HEK293 (cell line): ENCODE measurements at regions not wholly inside any gene's neighbourhood (a gene's known extent, or its start where the extent isn't known, plus 50 kb on each side); places are given as distances from the start of the nearest gene placed in this dataset.

Experiments used
- CTCF ChIA-PET: fragments of 350-600 bp; formaldehyde crosslinking; extraction: SDS; loops from one replicate; lab custom pipeline; 2021; ENCODE audit warnings: antibody characterized with exemption; lab: Yijun Ruan, JAX
- POLR2A ChIA-PET: fragments of 300-600 bp; formaldehyde crosslinking; extraction: SDS; loops from one replicate; lab custom pipeline; 2020; ENCODE audit warnings: antibody characterized with exemption, inconsistent platforms; lab: Yijun Ruan, JAX
- H3K27ac ChIP-seq: fragments of 200-500 bp; sonication (Bioruptor generic); 2 replicates; pipeline ENCODE4 v1.5.1; 2014; ENCODE audit warnings: low read depth, low read length, control low read depth, inconsistent platforms; ENCODE audit errors: extremely low read depth
- H3K36me3 ChIP-seq, 2 experiments: fragments of 200-500 bp in 1 of 2; sonication (Bioruptor generic) in 1 of 2; 1 replicate in 1 of 2; 2 replicates in 1 of 2; pipeline ENCODE4 v1.5.1; 2014 to 2017; ENCODE audit warnings: inconsistent platforms in 2 of 2, low read length in 2 of 2; ENCODE audit not compliant: control insufficient read depth in 2 of 2, insufficient read depth in 1 of 2
- H3K4me1 ChIP-seq: fragments of 200-500 bp; sonication (Bioruptor generic); 2 replicates; pipeline ENCODE4 v1.5.1; 2014; ENCODE audit warnings: mild to moderate bottlenecking, low read length, inconsistent platforms; ENCODE audit not compliant: control insufficient read depth, insufficient read depth
- H3K4me3 ChIP-seq: 2 replicates; pipeline ENCODE4 v1.5.1; 2011; ENCODE audit warnings: low read depth, mild to moderate bottlenecking, control low read depth, low read length, moderate library complexity
- H3K9me3 ChIP-seq: fragments of 200-500 bp; sonication (Bioruptor generic); 2 replicates; pipeline ENCODE4 v1.5.1; 2014; ENCODE audit warnings: low read depth, low read length, inconsistent platforms; ENCODE audit not compliant: control insufficient read depth, insufficient read depth
- BCL11B ChIP-seq: fragments of 450-650 bp; formaldehyde crosslinking; IDR thresholded peaks from 2 replicates; pipeline ENCODE4 v1.5.1; 2016; ENCODE audit warnings: low read depth, missing biosample characterization, missing genetic modification characterization
- SALL2 ChIP-seq: fragments of 450-650 bp; formaldehyde crosslinking; IDR thresholded peaks from 2 replicates; pipeline ENCODE4 v1.5.0; 2017; ENCODE audit warnings: missing biosample characterization, mild to moderate bottlenecking, missing genetic modification characterization, borderline replicate concordance
- SETDB1 ChIP-seq: IDR thresholded peaks from one replicate; pipeline ENCODE4 v1.6.1; 2017; ENCODE audit warnings: mild to moderate bottlenecking, low read length, moderate library complexity, mixed read lengths; ENCODE audit not compliant: insufficient read length
- SP2 ChIP-seq: fragments of 450-650 bp; formaldehyde crosslinking; IDR thresholded peaks from 2 replicates; pipeline ENCODE4 v1.5.1; 2016; ENCODE audit warnings: missing biosample characterization, missing genetic modification characterization
- ZFP69B ChIP-seq: fragments of 450-650 bp; formaldehyde crosslinking; IDR thresholded peaks from 2 replicates; pipeline ENCODE4 v1.5.1; 2016; ENCODE audit warnings: missing biosample characterization, missing genetic modification characterization
- ZNF19 ChIP-seq: fragments of 450-650 bp; formaldehyde crosslinking; IDR thresholded peaks from 2 replicates; pipeline ENCODE4; 2016; ENCODE audit warnings: missing biosample characterization, missing genetic modification characterization, low read depth
- ZNF2 ChIP-seq: fragments of 450-650 bp; formaldehyde crosslinking; IDR thresholded peaks from 2 replicates; pipeline ENCODE4 v1.5.1; 2016; ENCODE audit warnings: missing biosample characterization, missing genetic modification characterization
- ZNF211 ChIP-seq: fragments of 450-650 bp; formaldehyde crosslinking; IDR thresholded peaks from 2 replicates; pipeline ENCODE4 v1.5.1; 2016; ENCODE audit warnings: low read depth, missing biosample characterization, missing genetic modification characterization
- ZNF239 ChIP-seq: fragments of 450-650 bp; formaldehyde crosslinking; IDR thresholded peaks from 2 replicates; pipeline ENCODE4 v1.5.1; 2016; ENCODE audit warnings: missing biosample characterization, missing genetic modification characterization
- ZNF248 ChIP-seq: fragments of 450-650 bp; formaldehyde crosslinking; IDR thresholded peaks from 2 replicates; pipeline ENCODE4 v1.5.1; 2017; ENCODE audit warnings: missing biosample characterization, missing genetic modification characterization
- ZNF274 ChIP-seq, 2 experiments: fragments of 200-500 bp in 1 of 2; fragments of 450-650 bp in 1 of 2; sonication (Bioruptor generic) in 1 of 2; formaldehyde crosslinking in 1 of 2; IDR thresholded peaks; 2 replicates each; pipeline versions ENCODE4 v1.5.1 to v1.6.1; 2014 to 2016; ENCODE audit warnings: borderline replicate concordance in 1 of 2, inconsistent platforms in 1 of 2, low read length in 1 of 2, missing biosample characterization in 1 of 2, missing genetic modification characterization in 1 of 2
- ZNF354C ChIP-seq: fragments of 450-650 bp; formaldehyde crosslinking; IDR thresholded peaks from 2 replicates; pipeline ENCODE4 v1.5.1; 2016; ENCODE audit warnings: missing biosample characterization, missing genetic modification characterization, low read depth, borderline replicate concordance
- ZNF473 ChIP-seq: fragments of 450-650 bp; formaldehyde crosslinking; IDR thresholded peaks from 2 replicates; pipeline ENCODE4 v1.5.1; 2017; ENCODE audit warnings: missing biosample characterization, missing genetic modification characterization
- ZNF514 ChIP-seq: fragments of 450-650 bp; formaldehyde crosslinking; IDR thresholded peaks from 2 replicates; pipeline ENCODE4 v1.5.1; 2016; ENCODE audit warnings: missing biosample characterization, missing genetic modification characterization
- ZNF560 ChIP-seq: fragments of 450-650 bp; formaldehyde crosslinking; IDR thresholded peaks from 2 replicates; pipeline ENCODE4 v1.5.1; 2017; ENCODE audit warnings: missing biosample characterization, missing genetic modification characterization, borderline replicate concordance
- ZNF76 ChIP-seq: fragments of 450-650 bp; formaldehyde crosslinking; IDR thresholded peaks from 2 replicates; pipeline ENCODE4; 2016; ENCODE audit warnings: low read depth, missing biosample characterization, missing genetic modification characterization, borderline replicate concordance
- TF ChIP-seq, protein P1 (sequence below): fragments of 450-650 bp; formaldehyde crosslinking; IDR thresholded peaks from 2 replicates; pipeline ENCODE4 v1.5.1; 2016; ENCODE audit warnings: missing biosample characterization, missing genetic modification characterization, low read depth
- TF ChIP-seq, protein P2 (sequence below): fragments of 450-650 bp; formaldehyde crosslinking; IDR thresholded peaks from 2 replicates; pipeline ENCODE4; 2016; ENCODE audit warnings: missing biosample characterization, missing genetic modification characterization
- TF ChIP-seq, protein P3 (sequence below): fragments of 450-650 bp; IDR thresholded peaks from 2 replicates; pipeline ENCODE4 v1.5.1; 2018; ENCODE audit warnings: missing biosample characterization, mild to moderate bottlenecking, missing genetic modification characterization
- TF ChIP-seq, protein P4 (sequence below): fragments of 450-650 bp; formaldehyde crosslinking; IDR thresholded peaks from 2 replicates; pipeline ENCODE4 v1.5.1; 2017; ENCODE audit warnings: missing biosample characterization, missing genetic modification characterization

DNA sequence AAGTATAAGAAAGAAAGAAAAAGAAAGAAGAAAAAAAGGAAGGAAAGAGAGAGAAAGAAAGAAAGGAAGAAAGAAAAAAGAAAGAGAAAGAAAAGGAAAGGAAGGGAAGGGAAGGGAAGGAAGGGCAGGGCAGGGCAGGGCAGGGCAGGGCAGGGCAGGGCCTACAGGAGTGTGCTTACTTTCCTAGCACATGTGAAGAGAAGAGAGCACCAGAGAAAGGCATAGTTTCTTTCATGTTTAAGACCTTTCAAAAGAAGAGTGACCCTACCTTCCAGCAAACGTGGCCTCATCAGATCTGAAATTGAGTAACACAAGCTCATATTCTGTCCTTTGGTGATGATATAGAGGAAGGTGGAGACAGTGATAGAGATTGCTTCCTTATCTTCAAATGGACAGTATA lies 899.3 kb upstream of the RAG2 start:
- H3K27ac ChIP-seq: no peak overlapping the region
- ChIA-PET CTCF (no interaction called here), POLR2A (no interaction called here)
- no peaks in the 10 kb centered on the region for H3K36me3 ChIP-seq
- H3K4me1 ChIP-seq: no peaks in the 10 kb centered on the region
- H3K4me3 ChIP-seq: no peak overlapping the region
- no peaks in the 10 kb centered on the region for H3K9me3 ChIP-seq
- no peak for TF ChIP-seq ZFP69B
- TF ChIP-seq, protein P1, sequence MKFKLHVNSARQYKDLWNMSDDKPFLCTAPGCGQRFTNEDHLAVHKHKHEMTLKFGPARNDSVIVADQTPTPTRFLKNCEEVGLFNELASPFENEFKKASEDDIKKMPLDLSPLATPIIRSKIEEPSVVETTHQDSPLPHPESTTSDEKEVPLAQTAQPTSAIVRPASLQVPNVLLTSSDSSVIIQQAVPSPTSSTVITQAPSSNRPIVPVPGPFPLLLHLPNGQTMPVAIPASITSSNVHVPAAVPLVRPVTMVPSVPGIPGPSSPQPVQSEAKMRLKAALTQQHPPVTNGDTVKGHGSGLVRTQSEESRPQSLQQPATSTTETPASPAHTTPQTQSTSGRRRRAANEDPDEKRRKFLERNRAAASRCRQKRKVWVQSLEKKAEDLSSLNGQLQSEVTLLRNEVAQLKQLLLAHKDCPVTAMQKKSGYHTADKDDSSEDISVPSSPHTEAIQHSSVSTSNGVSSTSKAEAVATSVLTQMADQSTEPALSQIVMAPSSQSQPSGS: no peak
- no peak for TF ChIP-seq SALL2
- no peak for TF ChIP-seq ZNF19 (tag by site-specific recombination)
- TF ChIP-seq, protein P2, sequence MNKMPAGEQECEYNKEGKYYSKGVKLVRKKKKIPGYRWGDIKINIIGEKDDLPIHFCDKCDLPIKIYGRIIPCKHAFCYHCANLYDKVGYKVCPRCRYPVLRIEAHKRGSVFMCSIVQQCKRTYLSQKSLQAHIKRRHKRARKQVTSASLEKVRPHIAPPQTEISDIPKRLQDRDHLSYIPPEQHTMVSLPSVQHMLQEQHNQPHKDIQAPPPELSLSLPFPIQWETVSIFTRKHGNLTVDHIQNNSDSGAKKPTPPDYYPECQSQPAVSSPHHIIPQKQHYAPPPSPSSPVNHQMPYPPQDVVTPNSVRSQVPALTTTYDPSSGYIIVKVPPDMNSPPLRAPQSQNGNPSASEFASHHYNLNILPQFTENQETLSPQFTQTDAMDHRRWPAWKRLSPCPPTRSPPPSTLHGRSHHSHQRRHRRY (tag by site-specific recombination): no peak
- TF ChIP-seq ZNF248 (tag by site-specific recombination): no peak

DNA sequence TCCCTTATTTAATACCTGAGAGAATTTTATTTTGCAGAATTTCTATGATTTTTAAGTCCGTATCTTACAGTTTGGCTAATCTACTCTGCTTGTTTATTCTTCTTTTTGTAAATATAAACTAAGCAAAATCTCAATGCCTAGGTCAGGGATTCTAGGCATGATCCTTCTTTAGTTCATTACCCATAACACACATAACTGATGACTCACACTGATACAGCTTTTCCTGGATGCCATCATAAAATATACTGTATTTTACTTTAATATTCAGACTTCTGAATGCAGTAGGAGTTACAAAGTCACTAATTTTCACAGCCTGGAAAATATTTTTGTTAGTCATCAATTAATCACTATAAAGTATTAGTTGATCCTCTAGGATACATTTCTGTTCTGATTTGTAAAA lies 898.2 kb upstream of the RAG2 start:
- Histone ChIP-seq H3K27ac (no peak overlapping the region), H3K4me1 (no peaks in the 10 kb centered on the region), H3K4me3 (no peak overlapping the region), H3K9me3 (no peaks in the 10 kb centered on the region), H3K36me3 (no peaks in the 10 kb centered on the region)
- POLR2A ChIA-PET: no interaction called here
- CTCF ChIA-PET: no interaction called here
- no peak for TF ChIP-seq ZNF514 (tag by site-specific recombination)
- TF ChIP-seq ZNF211 (tag by site-specific recombination): no peak
- no peak for TF ChIP-seq SP2
- TF ChIP-seq ZNF274 (IDR thresholded peaks at IDR 0.05; ENCODE audit: low read length): no peak
- no peak for TF ChIP-seq ZNF274 (tag by site-specific recombination; IDR thresholded peaks at IDR 0.05; ENCODE audit: borderline replicate concordance)
- TF ChIP-seq ZNF473 (tag by site-specific recombination): no peak
- no peak for TF ChIP-seq ZNF2
- TF ChIP-seq BCL11B (tag by site-specific recombination): no peak
- no peak for TF ChIP-seq ZNF560 (tag by site-specific recombination)
- TF ChIP-seq ZFP69B: no peak
- no peak for TF ChIP-seq ZNF239 (tag by site-specific recombination)
- TF ChIP-seq ZNF76: no peak
- TF ChIP-seq, protein P3, sequence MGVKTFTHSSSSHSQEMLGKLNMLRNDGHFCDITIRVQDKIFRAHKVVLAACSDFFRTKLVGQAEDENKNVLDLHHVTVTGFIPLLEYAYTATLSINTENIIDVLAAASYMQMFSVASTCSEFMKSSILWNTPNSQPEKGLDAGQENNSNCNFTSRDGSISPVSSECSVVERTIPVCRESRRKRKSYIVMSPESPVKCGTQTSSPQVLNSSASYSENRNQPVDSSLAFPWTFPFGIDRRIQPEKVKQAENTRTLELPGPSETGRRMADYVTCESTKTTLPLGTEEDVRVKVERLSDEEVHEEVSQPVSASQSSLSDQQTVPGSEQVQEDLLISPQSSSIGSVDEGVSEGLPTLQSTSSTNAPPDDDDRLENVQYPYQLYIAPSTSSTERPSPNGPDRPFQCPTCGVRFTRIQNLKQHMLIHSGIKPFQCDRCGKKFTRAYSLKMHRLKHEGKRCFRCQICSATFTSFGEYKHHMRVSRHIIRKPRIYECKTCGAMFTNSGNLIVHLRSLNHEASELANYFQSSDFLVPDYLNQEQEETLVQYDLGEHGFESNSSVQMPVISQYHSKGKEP (tag by site-specific recombination): no peak
- TF ChIP-seq, protein P4, sequence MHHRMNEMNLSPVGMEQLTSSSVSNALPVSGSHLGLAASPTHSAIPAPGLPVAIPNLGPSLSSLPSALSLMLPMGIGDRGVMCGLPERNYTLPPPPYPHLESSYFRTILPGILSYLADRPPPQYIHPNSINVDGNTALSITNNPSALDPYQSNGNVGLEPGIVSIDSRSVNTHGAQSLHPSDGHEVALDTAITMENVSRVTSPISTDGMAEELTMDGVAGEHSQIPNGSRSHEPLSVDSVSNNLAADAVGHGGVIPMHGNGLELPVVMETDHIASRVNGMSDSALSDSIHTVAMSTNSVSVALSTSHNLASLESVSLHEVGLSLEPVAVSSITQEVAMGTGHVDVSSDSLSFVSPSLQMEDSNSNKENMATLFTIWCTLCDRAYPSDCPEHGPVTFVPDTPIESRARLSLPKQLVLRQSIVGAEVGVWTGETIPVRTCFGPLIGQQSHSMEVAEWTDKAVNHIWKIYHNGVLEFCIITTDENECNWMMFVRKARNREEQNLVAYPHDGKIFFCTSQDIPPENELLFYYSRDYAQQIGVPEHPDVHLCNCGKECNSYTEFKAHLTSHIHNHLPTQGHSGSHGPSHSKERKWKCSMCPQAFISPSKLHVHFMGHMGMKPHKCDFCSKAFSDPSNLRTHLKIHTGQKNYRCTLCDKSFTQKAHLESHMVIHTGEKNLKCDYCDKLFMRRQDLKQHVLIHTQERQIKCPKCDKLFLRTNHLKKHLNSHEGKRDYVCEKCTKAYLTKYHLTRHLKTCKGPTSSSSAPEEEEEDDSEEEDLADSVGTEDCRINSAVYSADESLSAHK (tag by site-specific recombination): no peak
- no peak for TF ChIP-seq SETDB1
- TF ChIP-seq ZNF354C (tag by site-specific recombination): no peak
